HepG2 (cell line): ENCODE measurements at regions not wholly inside any gene's neighbourhood (a gene's known extent, or its start where the extent isn't known, plus 50 kb on each side); places are given as distances from the start of the nearest gene placed in this dataset.

ENCODE experiments used
- ATAC-seq: fragments of 200-7000 bp; cut with Tn5 transposase; 3 replicates; pipeline ENCODE4 v1.9.1; 2020; ENCODE audit warnings: mild to moderate bottlenecking, moderate library complexity
- BruUV-seq: library from RNA; stranded (reverse); fragments of 400-500 nt; replicated peaks from 2 replicates; lab custom pipeline; 2021; lab: Mats Ljungman, UMichigan
- CTCF ChIA-PET: fragments of 300-600 bp; formaldehyde crosslinking; extraction: SDS; loops from one replicate; lab custom pipeline; 2021; ENCODE audit warnings: low total read pairs, inconsistent platforms, low intra/inter-chr PET ratio; lab: Yijun Ruan, JAX
- POLR2A ChIA-PET: fragments of 350-600 bp; sonication (Branson Sonifier 250); formaldehyde crosslinking; loops from one replicate; lab custom pipeline; 2020; ENCODE audit warnings: antibody characterized with exemption, inconsistent platforms; lab: Yijun Ruan, JAX
- DNase-seq: peaks from one replicate; pipeline ENCODE4 v3.0.0-alpha.2; 2015; ENCODE audit warnings: low spot score
- FAIRE-seq: peaks from 3 replicates; lab custom pipeline; 2011; peaks lifted over from hg19 to GRCh38; lab: Jason Lieb, UNC
- H2AFZ ChIP-seq: one replicate; pipeline ENCODE4 v1.6.1; 2011; ENCODE audit warnings: low read length, inconsistent platforms
- H3K27ac ChIP-seq: fragments of 300-600 bp; 3 replicates; pipeline ENCODE4 v1.8.0; 2011; ENCODE audit warnings: mixed run types, mild to moderate bottlenecking, mixed read lengths, low read length, inconsistent platforms; ENCODE audit not compliant: insufficient read depth; ENCODE audit errors: extremely low read length
- H3K27me3 ChIP-seq, 2 experiments: fragments of 200-600 bp in 1 of 2; 2 replicates in 1 of 2; 3 replicates in 1 of 2; pipeline versions ENCODE4 v1.6.0 to v1.8.0; 2011; ENCODE audit warnings: low read length in 2 of 2, mild to moderate bottlenecking in 2 of 2, moderate library complexity in 2 of 2, inconsistent platforms in 1 of 2; ENCODE audit not compliant: insufficient read depth in 2 of 2, control insufficient read depth in 1 of 2
- H3K36me3 ChIP-seq, 2 experiments: fragments of 200-600 bp in 1 of 2; replicated peaks in 1 of 2; 2 replicates in 1 of 2; 3 replicates in 1 of 2; pipeline versions ENCODE4 v1.5.1 to v1.8.0; 2011; ENCODE audit warnings: low read length in 2 of 2, inconsistent platforms in 1 of 2; ENCODE audit not compliant: insufficient read depth in 2 of 2, control insufficient read depth in 1 of 2
- H3K4me1 ChIP-seq: 2 replicates; pipeline ENCODE4 v1.5.1; 2012; ENCODE audit warnings: low read length, inconsistent platforms; ENCODE audit not compliant: insufficient read depth
- H3K4me2 ChIP-seq: 2 replicates; pipeline ENCODE4 v1.6.0; 2011; ENCODE audit warnings: low read depth, low read length, inconsistent platforms
- H3K4me3 ChIP-seq, 3 experiments: fragments of 200-600 bp in 1 of 3; sonication (generic), shearing (Covaris generic) in 1 of 3; replicated peaks in 1 of 3; 2 replicates each; pipeline ENCODE4 v1.5.1; 2011 to 2016; ENCODE audit warnings: low read length in 3 of 3, inconsistent platforms in 2 of 3, low read depth in 2 of 3, mild to moderate bottlenecking in 2 of 3, control low read depth in 1 of 3, mixed read lengths in 1 of 3; ENCODE audit not compliant: insufficient read depth in 1 of 3
- H3K79me2 ChIP-seq: one replicate; pipeline ENCODE4 v1.6.1; 2011; ENCODE audit warnings: low read length, inconsistent platforms; ENCODE audit not compliant: insufficient read depth
- H3K9ac ChIP-seq: 2 replicates; pipeline ENCODE4 v1.6.0; 2011; ENCODE audit warnings: mild to moderate bottlenecking, low read depth, low read length, inconsistent platforms; ENCODE audit not compliant: insufficient read depth
- H3K9me3 ChIP-seq: 2 replicates; pipeline ENCODE4 v1.5.1; 2012; ENCODE audit warnings: mild to moderate bottlenecking, low read length
- H4K20me1 ChIP-seq: 2 replicates; pipeline ENCODE4 v1.6.0; 2011; ENCODE audit warnings: inconsistent platforms, mild to moderate bottlenecking, low read length, moderate library complexity; ENCODE audit not compliant: insufficient read depth
- FOSL2 ChIP-seq: sonication (generic); formaldehyde crosslinking; IDR thresholded peaks from 2 replicates; pipeline ENCODE4 v1.4.0; 2020; ENCODE audit warnings: missing genetic modification reagents
- HDAC6 ChIP-seq: fragments of 200-600 bp; sonication (generic); IDR thresholded peaks from 2 replicates; pipeline ENCODE4 v1.7.0; 2017; ENCODE audit warnings: mild to moderate bottlenecking, antibody characterized with exemption, low read length, low read depth
- JDP2 ChIP-seq: sonication (generic); formaldehyde crosslinking; IDR thresholded peaks from 2 replicates; pipeline ENCODE4 v1.8.1; 2022; ENCODE audit warnings: missing genetic modification reagents, borderline replicate concordance
- KLF16 ChIP-seq, 2 experiments: sonication (generic) in 1 of 2; formaldehyde crosslinking in 1 of 2; IDR thresholded peaks; 2 replicates each; pipeline versions ENCODE4 v1.6.1 to v1.8.0; 2016 to 2023; ENCODE audit warnings: missing genetic modification reagents in 2 of 2, missing compliant biosample characterization in 1 of 2
- KMT2B ChIP-seq: IDR thresholded peaks from 2 replicates; pipeline ENCODE4 v1.6.1; 2016; ENCODE audit warnings: missing genetic modification reagents, missing compliant biosample characterization
- MED1 ChIP-seq: sonication (generic); formaldehyde crosslinking; IDR thresholded peaks from 2 replicates; pipeline ENCODE4 v1.4.0; 2020; ENCODE audit warnings: missing genetic modification reagents
- PRDM4 ChIP-seq: sonication (generic); formaldehyde crosslinking; IDR thresholded peaks from 2 replicates; pipeline ENCODE4 v1.9.0; 2021; ENCODE audit warnings: missing genetic modification reagents, borderline replicate concordance
- RFXANK ChIP-seq: IDR thresholded peaks from 2 replicates; pipeline ENCODE4 v1.6.1; 2016
- ZBTB39 ChIP-seq: sonication (generic); formaldehyde crosslinking; IDR thresholded peaks from 2 replicates; pipeline ENCODE4 v1.5.0; 2020; ENCODE audit warnings: missing genetic modification reagents
- ZFP1 ChIP-seq: IDR thresholded peaks from 2 replicates; pipeline ENCODE4 v1.6.1; 2016
- ZNF205 ChIP-seq: IDR thresholded peaks from 2 replicates; pipeline ENCODE4 v1.6.1; 2018; ENCODE audit warnings: missing biosample characterization, missing genetic modification reagents
- ZNF24 ChIP-seq: fragments of 450-650 bp; IDR thresholded peaks from 2 replicates; pipeline ENCODE4 v1.6.1; 2017; ENCODE audit warnings: antibody characterized with exemption, mild to moderate bottlenecking
- ZNF589 ChIP-seq: sonication (generic); formaldehyde crosslinking; conservative IDR thresholded peaks from 2 replicates; pipeline ENCODE4 v1.8.0; 2022; ENCODE audit warnings: mild to moderate bottlenecking, moderate library complexity, missing genetic modification reagents
- ZNF781 ChIP-seq: sonication (generic); formaldehyde crosslinking; IDR thresholded peaks from 2 replicates; pipeline ENCODE4 v1.5.1; 2020; ENCODE audit warnings: borderline replicate concordance, mild to moderate bottlenecking, missing genetic modification reagents; ENCODE audit errors: not compliant biosample characterization
- WGBS: methylation state at CpG from one replicate; pipeline ENCODE4 v1.1.6; 2017; ENCODE audit warnings: low lambda C conversion rate; 5-methylcytosine and 5-hydroxymethylcytosine counted together
- in situ Hi-C: cut with HindIII; loops from 2 replicates; pipeline ENCODE4 v1.10.0; 2017; ENCODE audit warnings: low pct_unique_long_range_greater_than_20kb; ENCODE audit not compliant: extremely low pct_ligation_motif_present
- intact Hi-C: fragments of 100-400 bp; cut with micrococcal nuclease; formaldehyde crosslinking; loops from one replicate; pipeline ENCODE4 v1.10.0; 2022; ENCODE audit not compliant: unreplicated experiment

- H3K27ac ChIP-seq = no peak overlapping the region
- no peak overlapping the region for H3K9ac ChIP-seq
- no peak overlapping the region for H3K4me3 ChIP-seq
- H4K20me1 ChIP-seq = no peaks in the 10 kb centered on the region
- 49% methylated on average over 4 of the region's 4 CpGs for WGBS
- TF ChIP-seq ZNF205 (CRISPR knock-in tag) (no peak), ZNF781 (no peak), ZFP1 (no peak), ZNF24 (no peak), RFXANK (no peak), KLF16 (CRISPR knock-in tag; IDR thresholded peaks at IDR 0.05) (no peak), KMT2B (CRISPR knock-in tag) (no peak), FOSL2 (no peak), ZBTB39 (CRISPR knock-in tag) (no peak), ZNF589 (no peak), JDP2 (CRISPR knock-in tag) (no peak), PRDM4 (CRISPR knock-in tag) (no peak), HDAC6 (no peak), MED1 (CRISPR knock-in tag) (no peak)
- H3K4me2 ChIP-seq = no peak overlapping the region
- in situ Hi-C loops = no loop called here
- intact Hi-C loops = no loop called here
- H2AFZ ChIP-seq = no peak overlapping the region
- DNase-seq (no peak), FAIRE-seq (no peak), ATAC-seq (no peak)
- POLR2A ChIA-PET = no interaction called here
- peaks cover 29% of the 10 kb centered on the region for H3K9me3 ChIP-seq
- H3K4me1 ChIP-seq = no peaks in the 10 kb centered on the region
- no peaks in the 10 kb centered on the region for H3K27me3 ChIP-seq
- CTCF ChIA-PET = no interaction called here
- no TSS peak for BruUV-seq
- no peaks in the 10 kb centered on the region for H3K79me2 ChIP-seq
- no peaks in the 10 kb centered on the region for H3K36me3 ChIP-seq
Measured at GRCh38 chr7:69269806-69270205, 328.5 kb upstream of the AUTS2 start.
